ENCODE measurements at regions not wholly inside any gene's neighbourhood (a gene's known extent, or its start where the extent isn't known, plus 50 kb on each side); places are given as distances from the start of the nearest gene placed in this dataset.
"Not testable (repeated sequence)": the region's sequence is repeated elsewhere in the genome, so short reads cannot be mapped to it uniquely, and the experiment has no call there.

DNA sequence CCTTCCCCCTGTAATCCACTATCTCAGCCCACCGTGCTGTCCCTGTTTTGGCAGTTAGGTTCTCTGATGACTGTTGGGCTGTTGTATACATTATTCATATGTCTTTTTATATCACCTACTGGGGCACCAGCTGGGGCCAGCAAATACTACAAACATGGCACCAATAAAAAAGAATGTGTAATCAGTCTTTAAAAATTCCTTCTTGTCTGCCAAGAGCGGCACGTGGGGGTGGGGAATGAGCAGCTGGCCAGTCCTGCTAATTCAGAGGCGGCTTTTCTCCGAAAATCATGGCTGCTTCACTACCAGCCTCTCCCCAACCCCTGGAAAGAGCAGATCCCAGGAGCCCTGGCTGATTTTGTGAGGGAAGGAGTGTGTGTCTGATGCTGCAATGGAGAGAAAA, 77.7 kb upstream of the EEF2KMT start:
- DNase-seq (ENCODE audit: low read depth, low spot score): no peak

DNA sequence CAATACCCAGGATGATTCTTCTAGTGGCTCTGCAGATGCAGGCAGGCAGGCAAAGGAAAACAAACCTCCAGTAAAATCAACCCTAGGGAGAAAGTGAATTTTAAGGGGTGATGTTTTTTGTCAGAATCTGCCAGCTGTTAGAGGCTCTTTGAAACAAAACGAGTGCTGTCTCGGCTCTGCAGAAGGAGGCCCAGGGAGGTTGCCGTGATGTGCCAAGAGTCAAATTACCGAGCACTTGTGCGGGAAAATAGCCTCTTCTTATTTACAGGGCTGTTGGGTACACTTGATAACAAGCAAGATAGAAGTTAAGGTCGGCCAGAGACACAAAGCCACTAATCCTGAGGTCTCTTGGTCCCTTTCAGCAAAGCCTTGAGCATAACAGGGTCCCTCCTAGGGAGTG, 68.9 kb upstream of the EEF2KMT start:
- no peak for DNase-seq (ENCODE audit: low read depth, low spot score)

DNA sequence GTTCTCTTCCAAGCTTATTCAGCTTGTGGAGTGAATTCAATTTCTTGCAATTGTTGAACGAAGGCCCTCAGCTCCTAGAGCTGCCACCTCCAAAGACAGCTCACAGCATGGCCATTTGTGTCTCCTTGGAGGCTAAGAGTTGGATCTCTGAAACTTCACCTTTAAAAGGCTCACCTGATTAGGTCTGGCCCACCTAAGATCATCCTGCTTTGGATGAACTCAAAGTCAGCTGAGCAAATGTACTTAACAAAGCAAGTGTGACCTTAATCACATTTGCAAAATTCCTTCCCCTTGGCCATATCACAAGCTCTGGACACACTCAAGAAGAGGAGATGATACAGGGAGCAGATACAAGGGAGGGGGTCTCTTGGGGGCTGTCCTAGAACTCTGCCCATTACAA, 67.8 kb upstream of the EEF2KMT start:
- not testable (repeated sequence) for DNase-seq (ENCODE audit: low read depth, low spot score)

DNA sequence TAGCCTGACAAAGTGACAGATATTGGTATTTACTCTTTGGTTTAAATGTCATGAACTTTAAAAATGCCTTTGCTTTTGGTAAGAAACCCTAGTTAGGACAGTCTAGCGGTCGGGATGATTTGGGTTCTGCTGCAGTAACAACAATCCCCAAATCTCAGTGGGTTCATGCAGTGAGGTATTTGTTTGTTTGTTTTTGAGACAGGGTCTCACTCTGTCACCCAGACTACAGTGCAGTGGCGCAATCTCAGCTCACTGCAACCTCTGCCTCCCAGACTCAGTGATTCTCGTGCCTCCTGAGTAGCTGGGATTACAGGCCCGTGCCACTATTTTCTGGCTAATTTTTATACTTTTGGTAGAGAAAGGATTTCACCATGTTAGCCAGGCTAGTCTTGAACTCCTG, 65.2 kb upstream of the EEF2KMT start:
- DNase-seq (ENCODE audit: low read depth, low spot score): not testable (repeated sequence)

DNA sequence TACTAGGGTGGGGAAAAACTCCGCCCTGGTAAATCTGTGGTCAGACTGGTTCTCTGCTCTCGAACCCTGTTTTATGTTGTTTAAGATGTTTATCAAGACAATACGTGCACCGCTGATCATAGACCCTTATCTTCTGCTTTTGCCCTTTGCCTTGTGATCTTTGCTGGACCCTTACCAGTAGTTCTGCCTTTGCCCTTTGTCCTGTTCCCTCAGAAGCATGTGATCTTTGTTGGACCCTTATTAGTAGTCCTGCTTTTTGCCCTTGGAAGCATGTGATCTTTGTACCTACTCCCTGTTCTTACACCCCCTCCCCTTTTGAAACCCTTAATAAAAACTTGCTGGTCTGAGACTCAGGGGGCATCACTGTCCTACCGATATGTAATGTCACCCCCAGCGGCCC, 64.3 kb upstream of the EEF2KMT start:
- not testable (repeated sequence) for DNase-seq (ENCODE audit: low read depth, low spot score)

DNA sequence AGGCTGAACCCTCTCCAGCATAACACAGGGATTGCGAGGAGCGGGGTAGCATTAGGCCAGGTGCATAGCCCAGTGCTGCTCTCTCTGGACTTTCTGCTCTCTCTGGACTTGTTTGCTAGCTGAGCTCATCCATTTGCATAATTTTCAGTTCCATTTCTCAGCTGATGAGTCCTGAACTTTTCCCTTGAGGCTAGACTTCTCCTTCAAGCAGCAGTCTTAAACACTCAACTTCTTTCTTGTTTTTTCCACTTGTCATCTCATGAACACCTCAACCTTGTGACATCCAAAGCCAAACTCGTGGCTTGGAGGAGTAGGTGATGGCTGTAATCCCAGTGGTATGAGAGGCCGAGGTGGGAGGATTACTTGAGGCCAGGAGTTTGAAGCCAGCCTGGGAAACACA, 62.4 kb upstream of the EEF2KMT start:
- not testable (repeated sequence) for DNase-seq (ENCODE audit: low read depth, low spot score)

DNA sequence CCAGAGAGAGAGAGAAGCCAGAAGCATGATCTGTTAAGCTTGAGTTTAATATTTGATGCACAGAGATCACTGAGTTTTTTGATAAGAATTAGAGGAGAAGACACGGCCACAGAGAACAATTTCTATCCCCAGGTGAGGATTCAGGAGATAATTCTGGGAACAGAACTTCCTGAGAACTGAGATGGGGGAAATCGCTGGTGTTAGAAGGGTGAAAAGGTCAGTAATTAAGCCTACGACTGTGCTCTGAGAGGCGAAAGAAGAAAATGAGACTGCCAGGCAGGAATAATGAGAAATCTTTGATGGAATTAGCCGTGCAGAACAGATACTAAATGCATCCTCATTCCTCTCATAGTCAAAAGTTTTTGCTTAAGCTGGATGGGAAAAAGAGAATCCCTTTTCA, 61.9 kb upstream of the EEF2KMT start:
- DNase-seq (ENCODE audit: low read depth, low spot score): not testable (repeated sequence)

DNA sequence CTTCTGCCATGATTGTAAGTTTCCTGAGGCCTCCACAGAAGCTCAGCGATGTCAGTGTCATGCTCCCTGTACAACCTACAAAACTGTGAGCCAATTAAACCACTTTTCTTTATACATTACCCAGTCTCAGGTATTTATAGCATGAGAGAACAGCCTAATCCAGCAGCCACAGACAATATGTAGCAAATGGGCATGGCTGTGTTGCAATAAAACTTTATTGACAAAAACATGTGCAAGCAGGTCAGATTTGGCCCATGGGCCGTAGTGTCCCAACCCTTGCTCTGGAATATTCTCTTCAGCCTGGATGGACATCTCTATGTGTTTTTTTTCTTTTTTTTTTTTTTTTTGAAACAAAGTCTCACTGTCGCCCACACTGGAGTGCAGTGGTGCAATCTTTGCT, 60.9 kb upstream of the EEF2KMT start:
- DNase-seq (ENCODE audit: low read depth, low spot score): no peak

DNA sequence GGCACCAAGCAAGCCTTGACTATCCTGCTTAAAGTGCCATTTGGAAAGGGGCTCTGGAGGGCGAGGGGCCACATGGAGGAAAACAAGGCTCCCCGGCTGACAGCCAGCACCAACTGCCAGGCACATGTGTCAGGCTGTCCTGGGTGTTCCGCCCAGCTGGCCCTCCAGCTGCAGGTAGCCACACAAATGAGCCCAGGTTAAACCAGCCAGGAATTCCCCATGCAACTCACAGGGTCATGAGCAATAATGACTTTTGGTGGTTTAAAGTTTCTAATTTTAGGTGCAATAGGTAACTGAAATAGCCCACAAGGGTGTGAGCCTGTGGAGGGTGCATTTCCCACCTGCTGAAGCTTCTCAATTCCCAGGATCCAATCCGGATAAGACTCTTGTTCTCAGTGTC, 58.9 kb upstream of the EEF2KMT start:
- not testable (repeated sequence) for DNase-seq (ENCODE audit: low read depth, low spot score)

DNA sequence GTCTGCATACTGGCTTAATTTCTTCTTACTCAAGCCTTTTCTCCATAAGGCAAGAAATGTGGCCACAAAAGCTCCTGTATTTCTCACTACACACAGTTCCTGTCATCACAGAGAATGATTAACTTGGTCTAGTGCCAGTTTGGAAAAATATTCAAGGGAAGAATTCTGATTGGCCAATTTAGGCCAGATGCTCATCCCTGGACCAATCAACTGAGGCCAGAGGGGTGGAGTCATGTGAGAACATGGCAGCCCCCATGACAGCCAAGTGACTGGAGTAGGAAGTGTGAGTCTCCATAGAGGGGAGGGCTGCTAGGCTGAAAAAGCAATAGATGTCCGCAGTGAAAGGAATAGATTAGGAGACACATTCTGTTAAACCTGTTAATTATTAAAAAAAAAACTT, 56.4 kb upstream of the EEF2KMT start:
- not testable (repeated sequence) for DNase-seq (ENCODE audit: low read depth, low spot score)

DNA sequence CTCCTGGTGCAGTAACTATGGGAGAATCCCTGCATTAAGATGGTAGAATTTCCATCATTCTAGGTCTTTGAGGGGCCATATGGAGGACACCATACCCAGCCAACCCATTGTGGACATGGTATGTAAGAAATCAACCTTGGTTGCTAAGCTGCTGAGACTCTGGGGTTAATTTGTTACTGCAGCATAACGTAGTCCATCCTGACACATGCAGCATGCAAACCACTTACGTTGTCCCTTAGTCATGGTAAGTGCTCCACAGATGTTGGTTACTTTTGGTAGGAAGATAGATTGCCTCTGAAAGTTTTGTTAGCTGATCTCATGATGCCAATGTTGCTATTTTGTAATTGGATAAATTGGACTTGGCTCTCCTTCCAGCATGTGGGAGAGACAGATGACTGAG, 53.8 kb upstream of the EEF2KMT start:
- DNase-seq (ENCODE audit: low read depth, low spot score): not testable (repeated sequence)

All from smooth muscle cell of the brain vasculature (primary cell).